ENCODE measurements at regions not wholly inside any gene's neighbourhood (a gene's known extent, or its start where the extent isn't known, plus 50 kb on each side); places are given as distances from the start of the nearest gene placed in this dataset.

GRCh38 chr11:19519912-19520641 lies 192.6 kb upstream of the NAV2 start:
- H3K27ac ChIP-seq: no peak overlapping the region
- 77 to 78% methylated on average over 8 of the region's 8 CpGs for WGBS, 2 donors
- H3K9me3 ChIP-seq: no peaks in the 10 kb centered on the region
- ATAC-seq (no peak), DNase-seq (peak; percentile 7 to 39)
- H3K4me3 ChIP-seq: no peak overlapping the region
- peaks cover 0 to 4% (median 0%) of the 10 kb centered on the region in 7 donors for H3K27me3 ChIP-seq
- peaks cover 0 to 4% (median 0%) of the 10 kb centered on the region in 9 donors for H3K4me1 ChIP-seq
- no peaks in the 10 kb centered on the region for H3K36me3 ChIP-seq
- no peak for TF ChIP-seq CTCF (IDR thresholded peaks at IDR 0.05)
- intact Hi-C loops (cut with DNase I): no loop called here

- intact Hi-C loops (cut with DNase I): no loop called here
- no peak for DNase-seq
- 70 to 79% methylated on average over 4 of the region's 4 CpGs for WGBS, 2 donors
- Histone ChIP-seq H3K4me1 (peaks cover 0 to 4% (median 0%) of the 10 kb centered on the region in 9 donors), H3K27ac (no peak overlapping the region), H3K4me3 (no peak overlapping the region), H3K27me3 (peaks cover 0 to 4% (median 0%) of the 10 kb centered on the region in 7 donors), H3K36me3 (no peaks in the 10 kb centered on the region), H3K9me3 (no peaks in the 10 kb centered on the region)
- no peak for TF ChIP-seq CTCF (IDR thresholded peaks at IDR 0.05)
- no peak for ATAC-seq
Measured at GRCh38 chr11:19519353-19519752, 193.3 kb upstream of the NAV2 start.

GRCh38 chr11:19513253-19513652 lies 199.4 kb upstream of the NAV2 start:
- peaks cover 0 to 12% (median 0%) of the 10 kb centered on the region in 7 donors for H3K27me3 ChIP-seq
- no peaks in the 10 kb centered on the region for H3K36me3 ChIP-seq
- no peak for ATAC-seq
- DNase-seq: no peak
- no peak overlapping the region for H3K4me3 ChIP-seq
- no peak for TF ChIP-seq CTCF (IDR thresholded peaks at IDR 0.05)
- intact Hi-C loops (cut with DNase I): no loop called here
- 87 to 88% methylated on average over 2 of the region's 2 CpGs for WGBS, 2 donors
- H3K4me1 ChIP-seq: peaks cover 0 to 24% (median 19%) of the 10 kb centered on the region in 9 donors
- H3K27ac ChIP-seq: no peak overlapping the region
- H3K9me3 ChIP-seq: no peaks in the 10 kb centered on the region

GRCh38 chr11:19512618-19513017 lies 200.0 kb upstream of the NAV2 start:
- Histone ChIP-seq H3K36me3 (no peaks in the 10 kb centered on the region), H3K4me1 (peaks cover 0 to 27% (median 19%) of the 10 kb centered on the region in 9 donors), H3K27me3 (peaks cover 0 to 12% (median 0%) of the 10 kb centered on the region in 7 donors), H3K27ac (no peak overlapping the region), H3K9me3 (no peaks in the 10 kb centered on the region), H3K4me3 (no peak overlapping the region)
- DNase-seq: no peak
- intact Hi-C loops (cut with DNase I): no loop called here
- no peak for TF ChIP-seq CTCF (IDR thresholded peaks at IDR 0.05)
- WGBS, 2 donors: 70 to 80% methylated on average over 4 of the region's 4 CpGs
- ATAC-seq: no peak

Measured in heart right ventricle (tissue), 16 donors.